Caco-2 (cell line): ENCODE measurements at regions not wholly inside any gene's neighbourhood (a gene's known extent, or its start where the extent isn't known, plus 50 kb on each side); places are given as distances from the start of the nearest gene placed in this dataset.

ENCODE experiments used
- BruUV-seq: library from RNA; stranded (reverse); fragments of 400-500 nt; replicated peaks from 2 replicates; lab custom pipeline; 2021; lab: Mats Ljungman, UMichigan
- CTCF ChIA-PET: fragments of 300-600 bp; sonication (Branson Sonifier 250); formaldehyde crosslinking; loops from one replicate; lab custom pipeline; 2022; ENCODE audit warnings: antibody characterized with exemption; lab: Charles Lee
- POLR2A ChIA-PET: fragments of 300-600 bp; sonication (Branson Sonifier 250); formaldehyde crosslinking; loops from one replicate; lab custom pipeline; 2022; ENCODE audit warnings: antibody characterized with exemption; lab: Charles Lee
- DNase-seq, 2 experiments: peaks; one replicate each; pipeline versions ENCODE4 v3.0.0 to v3.0.0-alpha.2; 2020 to 2022
- H3K27me3 ChIP-seq: replicated peaks from 2 replicates; pipeline ENCODE4 v1.6.0; 2011; ENCODE audit warnings: low read length; ENCODE audit not compliant: control insufficient read depth, insufficient read depth
- H3K36me3 ChIP-seq: 2 replicates; pipeline ENCODE4 v1.5.1; 2011; ENCODE audit warnings: low read length; ENCODE audit not compliant: control insufficient read depth, insufficient read depth
- H3K4me1 ChIP-seq: fragments of 250-450 bp; sonication (Bioruptor Pico); 2 replicates; pipeline ENCODE4 v1.5.1; 2020; ENCODE audit warnings: mild to moderate bottlenecking
- H3K4me3 ChIP-seq: 2 replicates; pipeline ENCODE4 v1.5.1; 2011; ENCODE audit warnings: low read depth, mild to moderate bottlenecking, control low read depth, low read length
- H3K9me3 ChIP-seq: fragments of 250-450 bp; sonication (Bioruptor Pico); 2 replicates; pipeline ENCODE4 v1.5.1; 2020; ENCODE audit warnings: mild to moderate bottlenecking, moderate library complexity
- H3K27ac Mint-ChIP-seq: one replicate; pipeline ENCODE4 v1.8.0; 2022; ENCODE audit warnings: mixed read lengths; ENCODE audit not compliant: unreplicated experiment
- H3K27me3 Mint-ChIP-seq: one replicate; pipeline ENCODE4 v1.8.0; 2022; ENCODE audit warnings: mixed read lengths; ENCODE audit not compliant: insufficient read depth, unreplicated experiment
- H3K36me3 Mint-ChIP-seq: one replicate; pipeline ENCODE4 v1.8.0; 2022; ENCODE audit warnings: mild to moderate bottlenecking, mixed read lengths; ENCODE audit not compliant: insufficient read depth, unreplicated experiment
- H3K4me1 Mint-ChIP-seq: one replicate; pipeline ENCODE4 v1.8.0; 2022; ENCODE audit warnings: low read depth, mixed read lengths; ENCODE audit not compliant: unreplicated experiment
- H3K4me3 Mint-ChIP-seq: one replicate; pipeline ENCODE4 v1.8.0; 2022; ENCODE audit warnings: mild to moderate bottlenecking, moderate library complexity, mixed read lengths; ENCODE audit not compliant: unreplicated experiment
- H3K9me3 Mint-ChIP-seq: one replicate; pipeline ENCODE4 v1.8.0; 2022; ENCODE audit warnings: mixed read lengths; ENCODE audit not compliant: unreplicated experiment
- intact Hi-C: fragments of 100-400 bp; cut with micrococcal nuclease; formaldehyde crosslinking; loops from one replicate; pipeline ENCODE4 v1.10.0; 2022; ENCODE audit not compliant: unreplicated experiment
- TF ChIP-seq, protein P1 (sequence below), 2 experiments: fragments of 200-600 bp in 1 of 2; IDR thresholded peaks; 1 replicate in 1 of 2; 2 replicates in 1 of 2; pipeline versions ENCODE4 v1.5.1 to v1.8.0; 2011 to 2022; ENCODE audit warnings: antibody characterized with exemption in 1 of 2, control low read depth in 1 of 2, inconsistent platforms in 1 of 2, low read depth in 1 of 2, low read length in 1 of 2, mild to moderate bottlenecking in 1 of 2, moderate library complexity in 1 of 2; ENCODE audit not compliant: insufficient read depth in 1 of 2, severe bottlenecking in 1 of 2, unreplicated experiment in 1 of 2

DNA sequence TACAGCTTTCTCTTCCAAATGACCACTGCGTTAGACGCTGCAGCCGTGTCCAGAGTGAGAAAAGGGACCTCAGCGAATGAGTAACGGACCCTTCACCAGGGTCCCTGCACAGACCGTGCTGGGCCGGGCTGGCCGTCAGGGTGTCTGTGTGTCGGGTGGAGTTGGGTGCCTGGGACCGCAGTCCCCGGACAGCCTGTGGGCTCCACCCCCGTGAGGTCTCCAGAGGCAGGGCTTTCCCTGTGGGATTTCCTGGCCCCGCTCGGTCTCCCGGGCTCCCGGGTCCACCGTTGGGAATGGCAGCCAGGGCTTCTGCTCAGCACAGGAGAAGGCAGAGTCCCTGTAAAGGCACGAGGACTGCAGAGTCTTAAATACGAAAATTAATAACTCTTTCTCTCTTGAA is 509.7 kb downstream of the TCERG1L start:
- no peaks in the 10 kb centered on the region for H3K36me3 ChIP-seq
- H3K36me3 Mint-ChIP-seq: no peaks in the 10 kb centered on the region
- DNase-seq: no peak
- peaks cover 18% of the 10 kb centered on the region for H3K9me3 Mint-ChIP-seq
- H3K4me1 ChIP-seq: no peaks in the 10 kb centered on the region
- BruUV-seq: no TSS peak
- no peaks in the 10 kb centered on the region for H3K4me1 Mint-ChIP-seq
- H3K9me3 ChIP-seq: no peaks in the 10 kb centered on the region; the same call in 1 of the 2 replicates
- TF ChIP-seq, protein P1, sequence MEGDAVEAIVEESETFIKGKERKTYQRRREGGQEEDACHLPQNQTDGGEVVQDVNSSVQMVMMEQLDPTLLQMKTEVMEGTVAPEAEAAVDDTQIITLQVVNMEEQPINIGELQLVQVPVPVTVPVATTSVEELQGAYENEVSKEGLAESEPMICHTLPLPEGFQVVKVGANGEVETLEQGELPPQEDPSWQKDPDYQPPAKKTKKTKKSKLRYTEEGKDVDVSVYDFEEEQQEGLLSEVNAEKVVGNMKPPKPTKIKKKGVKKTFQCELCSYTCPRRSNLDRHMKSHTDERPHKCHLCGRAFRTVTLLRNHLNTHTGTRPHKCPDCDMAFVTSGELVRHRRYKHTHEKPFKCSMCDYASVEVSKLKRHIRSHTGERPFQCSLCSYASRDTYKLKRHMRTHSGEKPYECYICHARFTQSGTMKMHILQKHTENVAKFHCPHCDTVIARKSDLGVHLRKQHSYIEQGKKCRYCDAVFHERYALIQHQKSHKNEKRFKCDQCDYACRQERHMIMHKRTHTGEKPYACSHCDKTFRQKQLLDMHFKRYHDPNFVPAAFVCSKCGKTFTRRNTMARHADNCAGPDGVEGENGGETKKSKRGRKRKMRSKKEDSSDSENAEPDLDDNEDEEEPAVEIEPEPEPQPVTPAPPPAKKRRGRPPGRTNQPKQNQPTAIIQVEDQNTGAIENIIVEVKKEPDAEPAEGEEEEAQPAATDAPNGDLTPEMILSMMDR (IDR thresholded peaks at IDR 0.05; ENCODE audit: insufficient read depth in 1 of 2, low read depth in 1 of 2, low read length in 1 of 2, severe bottlenecking in 1 of 2, unreplicated experiment in 1 of 2): no peak
- no peak overlapping the region for H3K4me3 ChIP-seq
- H3K27me3 Mint-ChIP-seq: no peaks in the 10 kb centered on the region
- H3K27ac Mint-ChIP-seq: no peak overlapping the region
- CTCF ChIA-PET: no interaction called here
- H3K4me3 Mint-ChIP-seq: no peak overlapping the region
- POLR2A ChIA-PET: no interaction called here
- intact Hi-C loops: no loop called here
- no peaks in the 10 kb centered on the region for H3K27me3 ChIP-seq

DNA sequence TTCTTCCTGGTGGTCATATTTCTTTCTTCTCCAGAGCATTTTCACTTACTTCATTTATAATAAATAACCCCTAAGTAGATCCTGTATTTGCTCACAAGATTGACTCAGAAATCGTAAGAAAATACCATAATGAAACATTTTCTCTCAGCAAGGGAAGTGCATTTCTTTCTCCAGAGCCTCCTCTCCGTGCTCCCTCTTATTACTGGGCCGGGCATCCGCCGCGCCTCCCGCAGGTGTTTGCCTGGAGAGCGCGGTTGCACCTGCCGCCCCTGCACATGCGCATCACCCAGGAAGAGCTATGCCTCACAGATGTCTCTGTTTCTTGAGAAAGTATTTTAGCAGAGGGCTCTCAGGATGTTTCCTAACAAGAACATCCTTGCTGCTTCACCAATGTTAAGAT is 509.2 kb downstream of the TCERG1L start:
- TF ChIP-seq, protein P1 (IDR thresholded peaks at IDR 0.05; ENCODE audit: insufficient read depth in 1 of 2, low read depth in 1 of 2, low read length in 1 of 2, severe bottlenecking in 1 of 2, unreplicated experiment in 1 of 2): no peak
- H3K4me1 ChIP-seq: no peaks in the 10 kb centered on the region
- H3K27ac Mint-ChIP-seq: no peak overlapping the region
- no peaks in the 10 kb centered on the region for H3K27me3 Mint-ChIP-seq
- POLR2A ChIA-PET: no interaction called here
- H3K4me1 Mint-ChIP-seq: no peaks in the 10 kb centered on the region
- no peaks in the 10 kb centered on the region; the same call in 1 of the 2 replicates for H3K9me3 ChIP-seq
- H3K9me3 Mint-ChIP-seq: peaks cover 18% of the 10 kb centered on the region
- no peak overlapping the region for H3K4me3 ChIP-seq
- BruUV-seq: no TSS peak
- intact Hi-C loops: no loop called here
- H3K27me3 ChIP-seq: no peaks in the 10 kb centered on the region
- H3K36me3 ChIP-seq: no peaks in the 10 kb centered on the region
- DNase-seq: no peak
- CTCF ChIA-PET: no interaction called here
- no peaks in the 10 kb centered on the region for H3K36me3 Mint-ChIP-seq
- no peak overlapping the region for H3K4me3 Mint-ChIP-seq

- Mint-ChIP-seq H3K27me3 (no peaks in the 10 kb centered on the region), H3K4me3 (no peak overlapping the region), H3K4me1 (no peaks in the 10 kb centered on the region), H3K27ac (no peak overlapping the region), H3K9me3 (peaks cover 18% of the 10 kb centered on the region), H3K36me3 (no peaks in the 10 kb centered on the region)
- Histone ChIP-seq H3K27me3 (no peaks in the 10 kb centered on the region), H3K36me3 (no peaks in the 10 kb centered on the region), H3K9me3 (no peaks in the 10 kb centered on the region; the same call in 1 of the 2 replicates), H3K4me3 (no peak overlapping the region), H3K4me1 (no peaks in the 10 kb centered on the region)
- no peak for DNase-seq
- BruUV-seq: no TSS peak
- CTCF ChIA-PET: no interaction called here
- intact Hi-C loops: no loop called here
- TF ChIP-seq, protein P1 (IDR thresholded peaks at IDR 0.05; ENCODE audit: insufficient read depth in 1 of 2, low read depth in 1 of 2, low read length in 1 of 2, severe bottlenecking in 1 of 2, unreplicated experiment in 1 of 2): no peak
- POLR2A ChIA-PET: no interaction called here
Observed at GRCh38 chr10:130804281-130804680, 507.2 kb downstream of the TCERG1L start.
